ENCODE measurements at regions not wholly inside any gene's neighbourhood (a gene's known extent, or its start where the extent isn't known, plus 50 kb on each side); places are given as distances from the start of the nearest gene placed in this dataset.

DNA sequence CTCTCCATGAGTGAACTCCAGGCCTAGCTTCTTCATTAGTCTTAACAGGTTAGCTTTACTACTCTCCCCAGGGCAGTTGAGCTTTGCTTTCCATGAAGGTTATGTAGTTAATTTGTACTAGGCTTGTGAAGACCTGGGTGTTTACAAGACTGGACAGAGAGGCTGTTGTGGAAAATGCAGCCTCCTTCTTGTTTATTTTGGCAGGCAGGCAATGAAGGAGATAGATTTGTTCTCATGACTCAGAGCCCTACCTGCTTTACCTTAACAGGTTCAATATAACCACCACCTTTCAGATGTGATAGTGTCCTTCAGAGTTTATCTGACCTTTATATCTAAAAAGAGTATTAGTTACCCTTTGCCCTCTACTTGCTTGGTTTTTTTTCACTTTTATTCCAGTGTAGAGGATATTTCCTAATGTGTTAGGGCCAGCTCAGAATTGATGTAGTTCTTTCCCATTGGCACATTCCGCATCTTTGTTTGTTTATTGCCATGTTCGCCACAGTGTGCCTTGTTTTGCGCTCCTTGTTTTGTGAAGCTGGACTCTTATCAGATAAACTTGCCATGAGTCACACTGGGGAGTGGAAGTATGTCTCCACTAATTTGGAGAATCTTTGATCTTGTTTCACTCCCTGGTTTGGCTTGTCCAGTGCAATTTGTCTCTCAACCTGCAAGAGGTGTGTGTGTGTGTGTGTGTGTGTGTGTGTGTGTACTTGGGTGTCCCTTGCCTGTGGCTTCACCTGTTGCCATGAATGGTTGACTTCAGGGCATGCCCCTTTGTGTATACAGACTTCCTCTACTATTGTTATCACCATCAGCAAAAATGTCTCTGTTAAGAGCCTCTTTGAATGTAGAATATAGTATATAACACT lies 87.4 kb upstream of the MACF1 start (continued):
- TF ChIP-seq, protein P1, sequence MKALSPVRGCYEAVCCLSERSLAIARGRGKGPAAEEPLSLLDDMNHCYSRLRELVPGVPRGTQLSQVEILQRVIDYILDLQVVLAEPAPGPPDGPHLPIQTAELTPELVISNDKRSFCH (CRISPR knock-in tag; IDR thresholded peaks at IDR 0.05): no peak
- TF ChIP-seq, protein P1 (tag; IDR thresholded peaks at IDR 0.05): no peak
- TF ChIP-seq ESRRA (IDR thresholded peaks at IDR 0.05; ENCODE audit: borderline replicate concordance, low read depth): no peak; the same call in 1 of the 2 replicates
- no peak for TF ChIP-seq SRSF7 (optimal IDR thresholded peaks at IDR 0.05; ENCODE audit: low read depth, low read length)
- no peak for TF ChIP-seq U2AF2 (optimal IDR thresholded peaks at IDR 0.05; ENCODE audit: low read depth, low read length)
- TF ChIP-seq SMC3 (conservative IDR thresholded peaks at IDR 0.05; ENCODE audit: insufficient read depth, low read depth, low read length): no peak
- TF ChIP-seq, protein P2, sequence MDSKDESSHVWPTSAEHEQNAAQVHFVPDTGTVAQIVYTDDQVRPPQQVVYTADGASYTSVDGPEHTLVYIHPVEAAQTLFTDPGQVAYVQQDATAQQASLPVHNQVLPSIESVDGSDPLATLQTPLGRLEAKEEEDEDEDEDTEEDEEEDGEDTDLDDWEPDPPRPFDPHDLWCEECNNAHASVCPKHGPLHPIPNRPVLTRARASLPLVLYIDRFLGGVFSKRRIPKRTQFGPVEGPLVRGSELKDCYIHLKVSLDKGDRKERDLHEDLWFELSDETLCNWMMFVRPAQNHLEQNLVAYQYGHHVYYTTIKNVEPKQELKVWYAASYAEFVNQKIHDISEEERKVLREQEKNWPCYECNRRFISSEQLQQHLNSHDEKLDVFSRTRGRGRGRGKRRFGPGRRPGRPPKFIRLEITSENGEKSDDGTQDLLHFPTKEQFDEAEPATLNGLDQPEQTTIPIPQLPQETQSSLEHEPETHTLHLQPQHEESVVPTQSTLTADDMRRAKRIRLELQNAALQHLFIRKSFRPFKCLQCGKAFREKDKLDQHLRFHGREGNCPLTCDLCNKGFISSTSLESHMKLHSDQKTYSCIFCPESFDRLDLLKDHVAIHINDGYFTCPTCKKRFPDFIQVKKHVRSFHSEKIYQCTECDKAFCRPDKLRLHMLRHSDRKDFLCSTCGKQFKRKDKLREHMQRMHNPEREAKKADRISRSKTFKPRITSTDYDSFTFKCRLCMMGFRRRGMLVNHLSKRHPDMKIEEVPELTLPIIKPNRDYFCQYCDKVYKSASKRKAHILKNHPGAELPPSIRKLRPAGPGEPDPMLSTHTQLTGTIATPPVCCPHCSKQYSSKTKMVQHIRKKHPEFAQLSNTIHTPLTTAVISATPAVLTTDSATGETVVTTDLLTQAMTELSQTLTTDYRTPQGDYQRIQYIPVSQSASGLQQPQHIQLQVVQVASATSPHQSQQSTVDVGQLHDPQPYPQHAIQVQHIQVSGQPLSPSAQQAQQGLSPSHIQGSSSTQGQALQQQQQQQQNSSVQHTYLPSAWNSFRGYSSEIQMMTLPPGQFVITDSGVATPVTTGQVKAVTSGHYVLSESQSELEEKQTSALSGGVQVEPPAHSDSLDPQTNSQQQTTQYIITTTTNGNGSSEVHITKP (IDR thresholded peaks at IDR 0.05; ENCODE audit: partially characterized antibody): no peak
- no peak for TF ChIP-seq DNMT1 (IDR thresholded peaks at IDR 0.05)
- TF ChIP-seq, protein P3, sequence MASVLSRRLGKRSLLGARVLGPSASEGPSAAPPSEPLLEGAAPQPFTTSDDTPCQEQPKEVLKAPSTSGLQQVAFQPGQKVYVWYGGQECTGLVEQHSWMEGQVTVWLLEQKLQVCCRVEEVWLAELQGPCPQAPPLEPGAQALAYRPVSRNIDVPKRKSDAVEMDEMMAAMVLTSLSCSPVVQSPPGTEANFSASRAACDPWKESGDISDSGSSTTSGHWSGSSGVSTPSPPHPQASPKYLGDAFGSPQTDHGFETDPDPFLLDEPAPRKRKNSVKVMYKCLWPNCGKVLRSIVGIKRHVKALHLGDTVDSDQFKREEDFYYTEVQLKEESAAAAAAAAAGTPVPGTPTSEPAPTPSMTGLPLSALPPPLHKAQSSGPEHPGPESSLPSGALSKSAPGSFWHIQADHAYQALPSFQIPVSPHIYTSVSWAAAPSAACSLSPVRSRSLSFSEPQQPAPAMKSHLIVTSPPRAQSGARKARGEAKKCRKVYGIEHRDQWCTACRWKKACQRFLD (CRISPR knock-in tag; IDR thresholded peaks at IDR 0.05): no peak
- no peak for TF ChIP-seq NBN (IDR thresholded peaks at IDR 0.05; ENCODE audit: low read depth)
- TF ChIP-seq ZNF12 (CRISPR knock-in tag; IDR thresholded peaks at IDR 0.05): no peak
- TF ChIP-seq HDAC8 (tag; IDR thresholded peaks at IDR 0.05): no peak
- no peak for TF ChIP-seq MXI1 (IDR thresholded peaks at IDR 0.05; ENCODE audit: low read depth, low read length)
- TF ChIP-seq ELF4 (CRISPR knock-in tag; IDR thresholded peaks at IDR 0.05): peak; percentile 62; the same call in 1 of the 2 replicates
- TF ChIP-seq, protein P4, sequence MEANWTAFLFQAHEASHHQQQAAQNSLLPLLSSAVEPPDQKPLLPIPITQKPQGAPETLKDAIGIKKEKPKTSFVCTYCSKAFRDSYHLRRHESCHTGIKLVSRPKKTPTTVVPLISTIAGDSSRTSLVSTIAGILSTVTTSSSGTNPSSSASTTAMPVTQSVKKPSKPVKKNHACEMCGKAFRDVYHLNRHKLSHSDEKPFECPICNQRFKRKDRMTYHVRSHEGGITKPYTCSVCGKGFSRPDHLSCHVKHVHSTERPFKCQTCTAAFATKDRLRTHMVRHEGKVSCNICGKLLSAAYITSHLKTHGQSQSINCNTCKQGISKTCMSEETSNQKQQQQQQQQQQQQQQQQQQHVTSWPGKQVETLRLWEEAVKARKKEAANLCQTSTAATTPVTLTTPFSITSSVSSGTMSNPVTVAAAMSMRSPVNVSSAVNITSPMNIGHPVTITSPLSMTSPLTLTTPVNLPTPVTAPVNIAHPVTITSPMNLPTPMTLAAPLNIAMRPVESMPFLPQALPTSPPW (CRISPR knock-in tag; IDR thresholded peaks at IDR 0.05): no peak; the same call in 1 of the 2 replicates
- TF ChIP-seq, protein P5, sequence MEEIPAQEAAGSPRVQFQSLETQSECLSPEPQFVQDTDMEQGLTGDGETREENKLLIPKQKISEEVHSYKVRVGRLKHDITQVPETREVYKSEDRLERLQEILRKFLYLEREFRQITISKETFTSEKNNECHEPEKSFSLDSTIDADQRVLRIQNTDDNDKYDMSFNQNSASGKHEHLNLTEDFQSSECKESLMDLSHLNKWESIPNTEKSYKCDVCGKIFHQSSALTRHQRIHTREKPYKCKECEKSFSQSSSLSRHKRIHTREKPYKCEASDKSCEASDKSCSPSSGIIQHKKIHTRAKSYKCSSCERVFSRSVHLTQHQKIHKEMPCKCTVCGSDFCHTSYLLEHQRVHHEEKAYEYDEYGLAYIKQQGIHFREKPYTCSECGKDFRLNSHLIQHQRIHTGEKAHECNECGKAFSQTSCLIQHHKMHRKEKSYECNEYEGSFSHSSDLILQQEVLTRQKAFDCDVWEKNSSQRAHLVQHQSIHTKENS (CRISPR knock-in tag; IDR thresholded peaks at IDR 0.05): no peak
- TF ChIP-seq, protein P6, sequence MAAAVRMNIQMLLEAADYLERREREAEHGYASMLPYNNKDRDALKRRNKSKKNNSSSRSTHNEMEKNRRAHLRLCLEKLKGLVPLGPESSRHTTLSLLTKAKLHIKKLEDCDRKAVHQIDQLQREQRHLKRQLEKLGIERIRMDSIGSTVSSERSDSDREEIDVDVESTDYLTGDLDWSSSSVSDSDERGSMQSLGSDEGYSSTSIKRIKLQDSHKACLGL (CRISPR knock-in tag; IDR thresholded peaks at IDR 0.05; ENCODE audit: borderline replicate concordance, poor library complexity, severe bottlenecking): no peak
- no peak for TF ChIP-seq RBM34 (IDR thresholded peaks at IDR 0.05; ENCODE audit: borderline replicate concordance, insufficient read depth, low read length)
